GM18867 (cell line): ENCODE measurements at regions not wholly inside any gene's neighbourhood (a gene's known extent, or its start where the extent isn't known, plus 50 kb on each side); places are given as distances from the start of the nearest gene placed in this dataset.
"Not testable (repeated sequence)": the region's sequence is repeated elsewhere in the genome, so short reads cannot be mapped to it uniquely, and the experiment has no call there.

Source experiments
- ATAC-seq: cut with Tn5 transposase; IDR thresholded peaks from one replicate; pipeline ENCODE4 v1.9.1; 2021; ENCODE audit warnings: mild to moderate bottlenecking, moderate library complexity; ENCODE audit not compliant: unreplicated experiment

DNA sequence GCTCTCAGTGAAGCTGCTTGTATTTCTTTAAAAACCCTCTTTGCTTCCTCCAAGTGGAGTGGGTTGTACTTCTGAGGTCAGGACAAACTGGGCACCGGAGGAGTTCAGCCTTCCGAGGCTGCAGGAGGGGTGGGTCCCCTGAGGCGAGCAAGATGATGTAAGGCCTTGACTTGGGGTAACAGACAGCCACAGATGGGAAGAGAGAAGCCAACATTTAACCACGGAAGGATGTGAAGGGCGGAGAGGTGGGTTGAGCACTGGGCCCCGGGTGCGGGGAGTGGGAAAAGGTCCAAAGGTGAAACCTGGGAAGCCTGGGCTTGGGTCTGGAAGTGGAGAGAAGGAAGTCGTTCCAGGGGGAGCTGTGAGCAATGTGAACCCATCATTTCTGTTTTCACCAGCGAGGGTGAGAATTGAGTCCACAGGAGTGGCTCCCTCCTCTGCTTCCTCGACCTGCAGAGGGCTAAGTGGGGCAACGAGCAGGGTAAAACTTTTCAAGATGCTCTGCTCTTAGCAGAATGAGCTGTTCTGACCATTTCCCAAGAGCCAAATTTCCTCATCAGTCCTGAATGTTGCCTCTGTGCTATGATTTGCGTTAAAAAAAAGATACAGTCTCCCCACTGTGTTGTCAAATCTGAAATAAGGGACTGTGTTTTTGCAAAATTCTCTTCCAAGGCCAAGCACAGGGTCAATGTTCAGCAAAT lies 137.7 kb upstream of the CRHR1 start:
- no peak for ATAC-seq

- no peak for ATAC-seq
Observed at GRCh38 chr17:45648642-45649041, 135.5 kb upstream of the CRHR1 start.

GRCh38 chr17:45649796-45650195 lies 134.3 kb upstream of the CRHR1 start:
- no peak for ATAC-seq

DNA sequence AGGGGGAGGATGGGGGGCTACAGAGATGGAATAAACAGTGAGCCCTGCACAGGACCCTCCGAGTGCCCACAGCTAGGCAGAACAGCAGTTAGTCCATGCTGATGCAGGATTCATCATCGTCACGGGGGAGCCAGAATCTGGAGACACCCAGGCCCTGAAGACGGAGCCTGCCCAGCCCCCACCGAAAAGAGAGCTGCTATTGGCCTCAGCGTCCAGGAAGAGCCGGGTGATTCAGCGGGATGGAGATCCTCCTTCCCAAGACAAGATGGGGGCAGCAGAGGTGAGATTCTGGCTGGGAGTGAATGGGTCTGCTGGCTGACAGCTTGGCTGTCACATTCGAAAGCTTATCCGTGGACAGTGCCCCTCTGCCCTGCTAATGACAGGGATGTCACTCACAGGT lies 133.6 kb upstream of the CRHR1 start:
- ATAC-seq: no peak

DNA sequence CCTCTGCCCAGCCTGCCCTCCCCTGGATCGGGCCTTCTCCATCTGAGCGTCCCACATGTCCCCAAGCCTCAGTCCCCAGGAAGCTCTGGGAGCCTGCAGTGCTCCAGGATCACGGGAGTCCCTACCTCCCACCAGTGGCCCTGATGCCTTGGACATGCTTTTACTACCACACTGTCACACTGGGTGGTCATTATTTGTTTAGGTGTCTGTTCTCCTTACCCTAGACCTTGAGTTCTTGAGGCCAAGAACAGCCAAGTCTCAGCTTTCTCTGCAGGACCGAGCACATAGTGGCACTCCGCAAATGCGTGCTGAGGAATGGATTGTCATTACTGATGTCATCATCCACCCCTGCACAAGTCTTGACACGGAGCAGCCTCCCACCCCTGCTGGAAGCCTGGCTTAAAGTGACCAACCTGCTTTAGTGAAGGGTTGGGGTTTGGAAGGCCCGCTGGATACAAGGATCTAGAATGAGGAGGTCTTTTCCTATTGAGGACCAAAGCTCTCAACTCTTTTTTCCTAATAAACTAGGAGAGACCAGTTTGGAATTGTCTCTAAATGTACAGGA lies 132.9 kb upstream of the CRHR1 start:
- no peak for ATAC-seq

DNA sequence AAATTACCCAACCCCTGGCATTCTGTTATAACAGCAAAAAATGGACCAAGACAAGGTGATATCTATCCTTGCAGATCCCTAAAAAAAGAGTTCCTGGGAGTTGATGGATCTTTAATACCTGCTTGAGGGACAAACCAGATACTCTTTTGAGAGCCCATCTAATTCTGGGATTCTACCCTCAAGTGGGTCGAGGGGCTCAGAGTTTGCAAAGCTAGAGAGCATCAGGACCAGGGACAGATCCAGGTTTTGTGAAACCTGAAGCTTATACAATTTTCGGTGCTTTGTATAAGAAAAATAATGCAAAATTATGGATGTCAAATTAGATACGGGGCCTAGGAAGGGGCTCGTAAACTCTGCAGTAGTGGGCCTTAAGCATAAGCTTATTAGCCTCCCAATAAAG lies 130.5 kb upstream of the CRHR1 start:
- no peak for ATAC-seq

DNA sequence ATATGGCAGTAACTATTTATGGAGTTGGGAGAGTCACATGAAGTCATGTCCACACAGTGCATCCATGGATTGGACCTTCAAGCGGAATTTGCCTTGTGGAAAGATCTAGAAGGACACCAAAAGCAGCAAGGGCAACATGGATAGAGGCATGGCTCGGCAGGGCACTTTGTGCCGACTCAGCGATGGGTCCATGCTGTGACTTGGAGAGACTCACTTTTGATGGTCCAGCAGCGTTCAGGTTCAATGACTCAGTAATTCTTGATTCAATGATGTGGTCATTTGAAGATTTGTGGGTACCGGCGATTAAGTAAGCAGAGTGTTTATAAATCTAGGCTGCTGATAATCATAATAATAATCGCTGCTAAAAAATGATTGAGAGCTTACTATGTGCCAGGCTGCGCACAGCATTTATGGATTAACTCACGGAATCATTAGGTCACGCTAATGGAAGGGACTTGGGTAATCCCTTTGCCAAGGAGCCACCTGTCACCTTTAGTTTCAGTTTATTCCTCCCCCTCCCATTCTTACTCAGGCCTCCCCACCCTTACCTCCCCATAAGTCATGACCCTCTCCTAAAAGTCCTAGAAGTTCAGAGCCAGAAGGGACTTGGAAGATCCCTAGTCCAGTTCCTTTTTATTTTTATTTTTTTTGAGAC lies 127.5 kb upstream of the CRHR1 start:
- ATAC-seq: no peak

DNA sequence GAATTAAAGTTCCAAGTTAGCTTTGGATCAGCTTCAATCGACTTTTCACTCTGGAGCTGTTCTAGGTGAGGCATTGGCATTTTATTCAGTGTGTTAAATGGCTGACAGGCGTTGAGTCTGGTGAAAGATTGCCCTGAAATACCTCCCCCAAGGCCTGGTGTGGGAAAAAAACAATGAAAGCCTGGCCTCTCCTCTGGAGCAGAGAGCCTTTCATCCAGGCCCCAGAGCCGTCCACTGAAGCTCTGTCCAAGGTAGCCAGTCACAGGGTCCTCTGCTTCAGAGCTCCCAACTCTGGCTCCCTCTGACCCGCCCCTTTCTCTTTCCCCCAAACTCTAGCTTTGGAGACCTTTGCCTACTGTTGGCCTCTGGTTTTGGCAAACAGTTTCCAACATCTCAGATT lies 123.6 kb upstream of the CRHR1 start:
- ATAC-seq: no peak

- no peak for ATAC-seq
Observed at GRCh38 chr17:45662432-45662831, 121.7 kb upstream of the CRHR1 start.

GRCh38 chr17:45663772-45664171 lies 120.3 kb upstream of the CRHR1 start:
- no peak for ATAC-seq

DNA sequence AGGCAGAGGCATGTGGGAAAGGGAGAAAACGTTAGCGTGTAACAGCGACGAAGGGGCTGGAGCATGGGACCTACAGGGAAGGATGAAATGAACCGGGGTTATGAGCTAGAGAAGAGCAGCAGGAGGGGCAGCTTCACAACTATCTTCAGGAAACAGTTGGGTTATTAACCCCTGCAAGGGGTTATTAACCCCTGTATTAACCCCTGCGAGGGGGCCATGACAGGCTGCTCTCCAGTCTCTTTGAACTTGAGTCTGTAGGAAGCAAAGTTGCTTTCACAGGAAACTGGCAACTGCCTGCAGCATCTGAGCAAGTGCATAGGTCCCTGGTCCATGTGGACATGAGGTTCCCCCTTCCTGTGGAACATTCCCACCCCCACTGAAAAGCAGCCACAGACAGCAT lies 119.2 kb upstream of the CRHR1 start:
- ATAC-seq: no peak

DNA sequence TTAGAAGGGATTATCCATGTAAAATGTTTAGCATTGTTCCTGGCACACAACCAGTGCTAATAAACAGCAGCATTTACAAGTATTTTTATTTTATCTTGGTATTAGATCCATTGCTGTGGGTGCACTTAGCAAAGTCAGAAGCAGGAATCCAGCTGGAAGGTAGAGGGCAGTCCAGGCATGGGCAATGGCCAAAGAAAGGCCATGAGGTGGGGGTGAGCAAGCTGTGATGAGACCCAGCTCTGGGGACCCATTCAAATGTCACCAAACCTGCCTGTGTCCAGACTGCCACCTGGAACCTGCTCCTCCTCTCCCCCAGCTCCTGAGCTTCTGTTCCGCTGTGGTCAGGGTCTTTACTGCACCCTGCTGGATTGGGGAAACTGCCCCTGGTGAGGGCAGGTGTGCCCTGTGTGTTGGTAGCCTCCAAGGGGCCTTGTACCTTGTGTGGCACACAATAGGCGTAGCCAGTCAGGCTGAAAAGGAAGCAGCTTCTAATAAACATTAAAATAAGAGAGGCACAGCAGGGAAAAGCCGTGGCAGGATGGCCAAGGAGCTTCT lies 118.0 kb upstream of the CRHR1 start:
- ATAC-seq: no peak

- ATAC-seq: no peak
Observed at GRCh38 chr17:45666641-45667040, 117.5 kb upstream of the CRHR1 start.

DNA sequence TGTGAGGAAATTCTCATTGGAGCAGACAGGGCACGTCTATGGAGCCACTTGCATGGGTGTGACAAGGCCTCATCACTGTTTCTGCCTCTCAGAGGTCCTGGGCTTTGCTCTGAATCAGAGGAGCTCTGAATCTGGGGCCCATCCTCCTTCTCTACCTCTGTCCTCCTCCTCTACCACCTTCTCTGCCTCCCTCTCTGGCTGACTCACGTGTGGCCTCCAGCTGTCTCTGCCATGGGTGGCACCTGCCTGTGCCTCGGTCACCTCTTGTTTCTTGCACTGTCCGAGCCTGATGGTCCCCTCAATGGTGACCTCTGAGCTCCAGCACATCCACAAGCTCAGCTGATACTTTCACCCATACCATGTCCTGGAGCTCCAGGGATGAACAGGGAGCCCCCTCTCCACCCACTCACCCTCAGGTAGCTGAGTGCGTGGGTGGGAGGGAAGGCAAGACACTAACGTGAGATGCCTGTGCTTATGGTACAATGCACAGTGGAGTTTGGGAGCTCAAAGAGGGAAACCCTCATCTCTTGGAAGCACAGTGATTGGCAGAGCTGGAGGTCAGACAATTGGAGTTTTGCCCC lies 116.4 kb upstream of the CRHR1 start:
- ATAC-seq: no peak

DNA sequence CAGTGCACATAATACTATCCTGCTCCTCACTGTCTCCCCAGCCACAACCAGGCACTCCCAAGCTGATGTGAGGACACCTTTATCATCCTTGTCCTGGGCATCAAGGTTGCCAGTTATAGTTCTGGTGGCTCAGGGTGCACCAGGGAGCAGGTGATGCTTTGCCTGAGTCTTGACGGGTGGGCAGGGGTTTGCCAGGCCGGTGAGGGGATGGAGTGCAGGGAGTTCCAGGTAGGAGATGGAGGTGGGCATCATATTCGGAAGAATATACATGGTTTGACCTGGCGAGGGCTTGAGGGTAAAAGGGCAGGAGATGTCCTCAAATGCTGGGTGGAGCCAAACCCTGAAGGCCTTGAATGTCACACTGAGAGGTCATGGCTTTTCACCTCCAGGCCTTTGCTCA lies 115.8 kb upstream of the CRHR1 start:
- ATAC-seq: no peak

GRCh38 chr17:45672301-45672700 lies 111.8 kb upstream of the CRHR1 start:
- no peak for ATAC-seq

GRCh38 chr17:45672792-45673191 lies 111.3 kb upstream of the CRHR1 start:
- no peak for ATAC-seq

GRCh38 chr17:45673759-45674158 lies 110.4 kb upstream of the CRHR1 start:
- not testable (repeated sequence) for ATAC-seq

DNA sequence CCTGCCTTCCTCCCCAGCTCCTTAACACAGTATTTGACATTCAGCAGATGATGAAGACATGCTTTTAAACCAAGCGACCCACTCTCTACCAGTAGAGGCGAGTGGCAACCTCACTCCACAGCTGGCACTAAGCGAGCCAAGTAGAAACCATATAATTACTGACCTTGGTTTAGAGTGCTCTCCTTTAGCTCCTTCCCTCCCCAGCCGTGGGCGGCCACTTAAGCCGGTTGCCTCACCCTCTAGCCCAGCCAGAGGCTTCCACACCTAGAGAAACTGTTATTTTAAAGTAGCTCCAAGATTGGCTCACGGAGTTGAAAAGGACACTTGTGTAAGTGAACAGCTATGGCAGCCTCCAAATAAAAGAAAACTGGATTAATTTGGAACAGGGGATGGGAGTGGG lies 109.1 kb upstream of the CRHR1 start:
- no peak for ATAC-seq

DNA sequence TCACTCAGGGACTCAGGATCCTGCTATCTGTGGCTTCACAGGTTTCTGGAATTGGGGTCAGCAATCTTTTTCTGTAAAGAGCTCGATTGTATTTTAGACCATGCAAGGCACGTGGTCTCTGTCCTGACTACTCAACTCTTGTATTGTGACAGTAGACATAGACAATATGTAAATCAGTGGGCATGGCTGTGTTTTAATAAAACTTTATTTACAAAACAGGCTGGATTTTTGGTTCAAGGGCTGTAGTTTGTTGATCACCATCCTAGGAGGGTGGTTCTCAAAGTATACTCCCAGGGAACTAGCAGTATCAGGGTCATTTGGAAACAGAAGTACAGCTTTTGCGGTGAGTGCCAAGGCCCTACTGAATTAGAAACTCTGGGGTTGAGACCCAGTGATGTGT lies 108.2 kb upstream of the CRHR1 start:
- no peak for ATAC-seq

DNA sequence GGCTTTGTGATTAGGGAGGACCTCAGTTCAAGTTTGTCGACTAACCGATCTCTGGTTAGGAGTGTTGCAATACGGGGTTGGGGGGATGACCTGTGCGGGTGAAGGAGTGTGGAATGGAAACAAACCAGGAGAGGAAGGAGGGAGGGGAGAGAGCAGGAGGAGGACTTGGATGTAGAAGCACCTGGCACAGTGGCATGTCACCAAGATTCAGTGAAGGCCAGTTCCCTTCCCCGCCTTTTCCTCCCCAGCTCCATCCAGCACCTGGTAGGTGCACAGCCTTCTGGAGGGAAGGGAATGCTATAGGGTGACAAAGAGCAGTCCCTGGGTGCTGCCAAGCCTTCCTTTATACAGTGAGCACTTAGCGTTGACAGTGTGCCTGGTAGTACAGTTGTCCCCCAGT lies 107.4 kb upstream of the CRHR1 start:
- ATAC-seq: no peak

DNA sequence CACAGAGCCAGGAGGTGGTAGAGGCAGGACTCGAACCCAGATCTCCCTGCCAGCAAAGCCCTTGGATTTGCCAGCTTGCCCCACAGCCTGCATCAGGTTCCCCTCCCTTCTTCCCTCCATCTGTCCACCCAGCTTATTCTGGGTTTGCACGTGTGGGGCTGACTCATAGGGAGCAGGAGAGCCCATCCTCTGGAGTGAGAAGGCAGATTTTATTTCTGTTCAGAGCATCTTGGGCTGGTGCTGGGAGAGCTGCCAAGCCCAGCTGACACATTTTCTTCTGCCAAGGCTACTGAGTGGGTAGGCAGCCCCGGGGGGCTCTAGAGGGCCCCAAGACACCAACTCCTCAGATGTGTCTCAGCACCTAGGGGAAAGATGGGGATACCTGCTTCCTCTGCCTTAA lies 106.3 kb upstream of the CRHR1 start:
- no peak for ATAC-seq
